GM21737 (cell line): ENCODE measurements at regions not wholly inside any gene's neighbourhood (a gene's known extent, or its start where the extent isn't known, plus 50 kb on each side); places are given as distances from the start of the nearest gene placed in this dataset.
"Not testable (repeated sequence)": the region's sequence is repeated elsewhere in the genome, so short reads cannot be mapped to it uniquely, and the experiment has no call there.

Experiments
- ATAC-seq: cut with Tn5 transposase; IDR thresholded peaks from one replicate; pipeline ENCODE4 v1.9.1; 2021; ENCODE audit warnings: mild to moderate bottlenecking, moderate library complexity; ENCODE audit not compliant: unreplicated experiment

DNA sequence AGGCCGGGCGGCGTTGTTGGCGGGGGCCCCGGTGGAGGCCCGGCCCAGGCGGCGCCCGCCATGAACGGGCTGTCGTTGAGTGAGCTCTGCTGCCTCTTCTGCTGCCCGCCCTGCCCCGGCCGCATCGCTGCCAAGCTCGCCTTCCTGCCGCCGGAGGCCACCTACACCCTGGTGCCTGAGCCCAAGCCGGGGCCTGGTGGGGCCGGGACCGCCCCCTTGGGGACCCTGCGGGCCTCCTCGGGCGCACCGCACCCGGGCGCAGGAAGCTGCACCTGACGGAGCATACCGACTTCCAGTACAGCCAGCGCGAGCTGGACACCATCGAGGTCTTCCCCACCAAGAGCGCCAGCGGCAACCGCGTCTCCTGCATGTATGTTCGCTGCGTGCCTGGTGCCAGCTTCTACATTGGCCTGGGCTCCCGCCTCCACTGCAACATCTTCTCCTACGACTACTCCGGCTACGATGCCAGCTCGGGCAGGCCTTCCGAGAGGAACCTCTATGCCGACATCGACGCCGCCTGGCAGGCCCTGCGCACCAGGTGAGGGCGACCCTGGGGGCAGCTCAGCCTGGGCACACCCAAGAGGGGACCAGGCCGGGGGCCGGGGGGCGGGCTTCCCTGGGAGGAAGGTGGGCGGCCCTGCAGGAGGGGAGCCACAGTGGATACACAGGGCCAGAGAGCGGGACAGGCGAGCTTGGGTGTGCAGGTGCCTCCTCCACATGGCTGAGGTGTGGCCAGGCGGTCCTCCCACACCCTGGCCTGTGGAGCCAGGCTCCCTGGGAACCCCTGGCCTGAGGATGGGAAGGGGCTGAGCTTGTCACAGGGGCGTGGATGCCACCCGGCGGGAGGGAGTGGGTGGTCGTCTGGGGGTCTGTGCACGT, 201.6 kb downstream of the USP22 start:
- not testable (repeated sequence) for ATAC-seq

GRCh38 chr17:20842012-20842411, 200.8 kb downstream of the USP22 start:
- ATAC-seq: not testable (repeated sequence)

DNA sequence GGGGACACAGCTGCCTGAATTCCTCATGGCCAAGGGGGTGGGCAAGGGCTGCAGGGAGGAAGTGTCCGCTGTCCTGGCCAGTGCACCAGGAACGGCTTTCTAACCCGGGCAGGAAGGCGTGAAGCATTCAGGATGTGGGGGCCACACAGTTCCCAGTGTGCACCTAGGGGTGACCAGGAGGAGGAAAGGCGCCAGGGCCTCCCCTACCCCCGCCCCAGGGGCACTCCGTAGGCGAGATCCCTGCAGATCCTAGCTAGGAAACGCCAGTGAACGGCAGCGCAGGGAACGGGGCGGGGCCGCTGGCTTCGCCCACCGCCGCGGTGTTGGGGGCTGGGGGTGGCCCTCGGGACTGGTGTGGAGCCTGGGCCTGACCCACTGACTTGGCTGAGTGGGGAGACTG, 199.6 kb downstream of the USP22 start:
- not testable (repeated sequence) for ATAC-seq

- not testable (repeated sequence) for ATAC-seq
These were observed 198.8 kb downstream of the USP22 start for GRCh38 chr17:20843799-20844553.

DNA sequence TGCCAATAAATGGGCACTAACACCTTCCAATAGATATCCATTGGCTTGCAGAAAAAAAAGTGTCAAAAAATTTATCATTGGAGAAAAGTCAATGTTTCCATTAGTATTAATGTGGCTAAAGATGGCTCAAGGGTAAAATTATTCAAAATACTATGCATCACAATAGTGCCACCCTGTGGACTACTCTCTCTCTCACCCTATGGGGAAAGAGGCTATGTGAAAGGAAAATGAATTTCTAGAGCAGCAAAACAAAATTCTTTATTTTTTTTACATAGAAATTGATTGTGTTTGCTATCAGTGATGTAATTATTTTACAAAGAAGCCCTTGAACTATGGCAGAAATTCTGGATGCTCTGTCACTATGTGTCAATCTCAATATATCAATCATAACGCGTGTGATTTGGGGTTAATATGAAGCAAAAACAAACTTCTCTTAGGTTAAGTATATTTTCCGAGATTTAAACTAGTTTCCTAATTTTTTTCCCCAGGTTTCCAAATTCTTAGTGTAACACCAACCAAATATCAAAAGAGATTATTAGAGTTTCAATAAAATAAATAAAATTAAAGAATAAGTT, 193.9 kb downstream of the USP22 start:
- not testable (repeated sequence) for ATAC-seq

DNA sequence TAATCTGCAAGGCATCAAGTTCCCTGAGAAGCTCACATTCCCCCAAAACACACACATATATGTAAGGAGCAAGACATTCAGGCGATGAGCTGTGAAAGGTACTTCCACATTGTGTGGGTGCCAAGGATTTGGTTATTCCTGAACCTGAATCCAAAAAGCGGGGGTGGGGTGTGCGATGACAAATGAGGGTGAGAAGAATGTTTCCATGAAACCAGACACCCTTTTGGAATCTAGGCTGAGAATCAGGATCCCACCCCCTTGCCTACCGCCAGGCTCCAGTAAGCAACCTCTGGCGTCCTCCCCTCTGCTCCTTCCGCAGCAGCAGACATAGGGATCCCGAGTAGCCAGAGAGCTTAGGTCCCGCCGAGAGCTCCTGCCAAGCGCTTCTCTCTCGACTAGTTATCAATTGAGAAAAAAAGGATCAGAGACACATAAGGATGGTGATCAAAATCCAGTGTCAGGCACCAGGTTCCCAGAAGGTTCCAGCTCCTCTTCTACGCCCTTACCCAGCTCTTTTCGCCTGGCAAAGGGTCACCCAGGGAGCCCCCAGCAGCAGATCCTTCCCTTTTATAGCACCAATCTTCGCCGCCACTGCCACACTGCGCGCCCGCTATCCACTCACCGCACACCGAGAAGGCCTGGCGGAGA, 191.1 kb downstream of the USP22 start:
- not testable (repeated sequence) for ATAC-seq

DNA sequence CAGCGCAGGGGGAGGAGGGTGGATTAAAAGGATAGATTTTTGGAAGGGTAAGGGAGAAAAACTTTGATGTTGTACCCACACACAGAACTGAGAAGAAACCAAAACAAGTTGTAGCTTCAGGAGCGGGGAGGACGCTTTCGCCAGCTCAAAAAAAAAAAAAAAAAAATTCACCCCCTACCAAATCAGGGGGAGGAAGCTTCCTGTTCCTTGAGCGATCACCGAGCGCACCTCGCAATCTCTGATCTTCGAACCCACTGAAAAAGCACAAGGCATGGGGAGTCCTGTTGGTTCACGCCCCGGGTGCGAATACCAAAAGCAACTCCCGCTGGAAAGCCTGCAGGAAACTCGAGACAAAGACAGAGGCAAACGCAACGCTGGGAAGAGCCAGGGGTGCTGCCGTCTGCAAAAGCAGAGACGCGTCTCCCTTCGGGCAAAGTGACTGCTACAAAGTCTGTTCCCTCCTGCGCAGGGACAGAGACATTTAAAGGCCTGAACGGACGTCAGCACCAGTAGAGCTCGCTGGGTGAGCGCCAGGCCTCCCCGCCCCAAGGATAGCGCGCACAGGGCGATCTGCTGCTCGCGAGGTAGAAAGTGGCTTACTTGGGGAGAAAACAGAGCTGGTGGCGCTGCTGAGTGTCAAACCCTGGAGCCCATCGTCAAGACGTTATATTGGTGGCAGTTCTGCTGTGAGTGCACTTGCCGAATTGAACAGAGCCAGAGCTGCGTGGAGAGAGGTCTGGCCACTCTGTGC, 190.4 kb downstream of the USP22 start:
- no peak for ATAC-seq

DNA sequence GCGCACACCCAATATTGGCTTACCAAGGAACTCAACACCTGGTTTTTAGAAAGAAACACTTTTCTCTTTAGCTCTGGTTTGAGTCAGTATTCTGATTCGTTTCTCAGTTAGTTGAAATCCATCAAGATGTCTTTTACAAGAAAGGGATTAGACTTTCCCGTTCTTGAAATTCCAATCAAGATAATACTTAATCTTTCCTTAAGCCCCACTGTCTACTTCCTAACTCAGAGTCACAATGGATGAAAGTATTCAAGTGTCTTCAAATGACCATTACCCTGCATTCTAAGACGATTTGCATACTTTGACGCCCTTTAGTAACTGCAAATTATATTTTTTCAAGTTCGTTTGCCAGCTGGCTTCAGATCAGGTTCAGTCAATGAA, 189.8 kb downstream of the USP22 start:
- no peak for ATAC-seq

GRCh38 chr17:20855910-20856470, 186.8 kb downstream of the USP22 start:
- ATAC-seq: not testable (repeated sequence)

DNA sequence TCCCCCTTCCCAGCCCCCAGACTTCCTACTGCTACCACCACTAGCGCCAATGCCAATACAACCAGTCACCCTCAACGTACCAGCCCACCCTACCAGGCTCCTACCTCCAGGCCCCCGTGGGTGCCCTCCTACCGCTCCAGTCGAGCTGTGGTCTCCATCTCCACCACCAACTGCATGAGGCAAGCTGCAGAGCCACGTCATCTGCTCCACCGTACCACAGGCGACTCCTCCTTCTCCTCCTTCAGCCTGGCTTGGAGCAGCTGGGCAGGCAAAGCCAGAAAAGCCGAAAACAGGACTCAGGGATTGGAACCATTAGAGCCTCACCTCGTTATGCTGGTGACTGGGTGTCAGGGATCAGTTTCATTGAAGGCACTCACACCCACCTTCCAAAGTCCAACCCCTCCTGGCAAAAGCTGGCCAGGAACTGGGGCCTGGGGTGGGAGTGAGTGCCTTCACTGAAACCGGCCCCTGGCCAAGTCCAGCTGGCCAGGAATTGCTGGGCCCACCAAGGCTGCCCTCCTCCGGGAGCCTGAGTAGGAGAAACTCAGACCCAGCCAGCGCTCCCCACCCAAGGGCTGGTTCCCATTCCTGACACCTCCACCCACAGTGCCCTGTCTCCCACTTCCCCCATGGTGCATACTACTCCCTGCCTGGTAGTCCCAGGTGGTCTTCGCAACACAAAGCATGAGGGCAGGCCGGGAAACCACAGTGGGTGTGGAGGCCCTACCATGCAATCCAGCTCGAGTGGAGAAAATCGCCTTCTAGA, 176.2 kb downstream of the USP22 start:
- ATAC-seq: not testable (repeated sequence)

DNA sequence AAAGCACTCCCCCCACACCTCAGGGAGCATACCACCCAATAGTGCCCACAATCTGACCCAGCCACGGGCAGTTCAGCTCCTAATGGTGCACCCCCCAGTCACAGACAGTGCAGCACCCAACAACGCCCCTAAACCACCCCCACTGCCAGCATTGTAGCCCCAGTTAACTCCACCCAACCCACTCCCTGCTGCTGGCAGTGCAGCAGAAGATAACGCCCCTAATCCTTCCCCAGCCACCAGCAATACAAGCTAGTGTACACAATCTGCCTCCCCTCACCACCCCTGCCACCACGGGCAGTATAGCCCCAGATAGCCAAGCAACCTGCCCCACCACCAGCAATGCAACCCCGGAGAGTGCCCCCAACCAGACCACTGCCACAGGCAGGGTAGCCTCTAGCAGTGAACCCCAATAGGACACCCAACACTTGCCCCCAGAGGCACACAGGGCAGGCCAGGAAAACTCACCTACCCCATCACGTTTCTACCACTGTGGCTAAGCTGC, 175.3 kb downstream of the USP22 start:
- ATAC-seq: not testable (repeated sequence)

DNA sequence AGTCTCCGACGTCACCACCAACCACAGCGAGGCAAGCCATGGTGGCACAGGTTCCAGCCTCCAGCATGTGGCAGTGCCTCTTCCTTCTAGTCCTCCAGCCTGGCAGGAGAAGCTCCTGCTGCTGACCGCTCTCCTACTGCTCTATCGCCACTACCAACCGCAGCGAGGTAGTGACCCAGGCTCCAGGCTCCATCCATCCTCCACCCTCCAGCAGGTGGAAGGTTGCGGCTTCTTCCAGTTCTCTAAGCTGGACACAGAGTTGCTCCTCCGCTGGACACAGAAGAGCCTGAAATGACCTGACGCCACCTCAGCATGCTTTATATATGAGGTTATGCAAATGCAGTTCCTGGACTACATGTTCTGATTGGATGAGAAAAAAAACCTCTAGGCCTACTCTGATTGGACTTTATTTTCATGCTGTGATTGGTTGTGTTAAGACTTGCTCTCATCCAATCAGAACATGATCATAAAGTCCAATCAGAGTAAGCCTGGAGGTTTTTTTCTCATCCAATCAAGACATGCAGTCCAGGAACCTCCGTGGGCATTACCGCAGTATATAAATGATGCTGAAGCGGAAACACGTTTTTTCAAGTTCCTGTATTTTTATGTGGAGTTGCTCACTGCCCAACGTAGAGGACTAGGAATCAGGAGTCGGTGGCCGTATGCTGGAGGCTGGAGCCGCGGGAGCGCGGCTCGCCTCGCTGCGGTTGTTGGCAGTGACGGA, 174.7 kb downstream of the USP22 start:
- not testable (repeated sequence) for ATAC-seq

- ATAC-seq: not testable (repeated sequence)
These were observed 174.2 kb downstream of the USP22 start for GRCh38 chr17:20868662-20869007.

GRCh38 chr17:20873173-20873572, 169.6 kb downstream of the USP22 start:
- not testable (repeated sequence) for ATAC-seq

GRCh38 chr17:20873688-20874328, 169.0 kb downstream of the USP22 start:
- ATAC-seq: not testable (repeated sequence)

DNA sequence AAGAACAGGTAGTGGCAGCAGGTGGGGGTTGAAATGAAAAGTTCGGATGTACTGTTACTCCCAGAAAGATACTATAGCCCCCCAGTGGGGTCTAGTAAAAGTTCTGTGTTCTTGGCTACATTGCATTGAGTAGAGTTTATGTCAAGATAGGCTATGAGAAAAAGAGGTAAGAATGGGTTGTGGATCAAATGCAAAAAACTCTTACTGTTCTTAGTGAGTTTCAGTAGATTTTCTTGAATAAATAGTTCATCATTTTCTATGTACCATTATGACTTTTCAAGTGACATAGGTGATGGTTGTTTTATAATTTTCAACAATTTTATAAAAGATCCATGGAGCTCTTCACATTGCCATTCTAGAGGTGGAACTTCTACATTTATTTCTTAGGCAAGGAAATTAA, 165.4 kb downstream of the USP22 start:
- ATAC-seq: not testable (repeated sequence)

GRCh38 chr17:20890338-20890737, 152.5 kb downstream of the USP22 start:
- no peak for ATAC-seq

DNA sequence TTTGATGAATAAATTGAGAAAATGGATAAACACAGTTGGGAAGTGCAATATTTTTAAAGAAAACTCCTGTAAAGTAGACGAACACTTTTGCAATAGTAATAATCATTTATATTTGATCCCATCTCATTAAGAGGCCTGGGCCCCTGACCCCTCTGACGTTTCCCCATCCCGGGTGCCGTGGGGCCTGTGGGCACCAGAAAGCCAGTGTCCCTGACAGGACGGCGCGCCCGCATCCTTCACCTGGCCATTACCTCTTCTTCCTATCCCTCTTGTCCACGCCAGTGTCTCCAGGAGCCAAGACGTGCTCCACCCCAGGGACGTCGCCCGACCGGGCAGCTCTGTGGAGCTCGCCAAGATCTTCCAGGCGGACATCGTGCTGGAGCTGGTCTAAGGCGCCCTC, 147.4 kb downstream of the USP22 start:
- ATAC-seq: not testable (repeated sequence)
